ENCODE measurements at regions not wholly inside any gene's neighbourhood (a gene's known extent, or its start where the extent isn't known, plus 50 kb on each side); places are given as distances from the start of the nearest gene placed in this dataset.

- TF ChIP-seq, protein P1, sequence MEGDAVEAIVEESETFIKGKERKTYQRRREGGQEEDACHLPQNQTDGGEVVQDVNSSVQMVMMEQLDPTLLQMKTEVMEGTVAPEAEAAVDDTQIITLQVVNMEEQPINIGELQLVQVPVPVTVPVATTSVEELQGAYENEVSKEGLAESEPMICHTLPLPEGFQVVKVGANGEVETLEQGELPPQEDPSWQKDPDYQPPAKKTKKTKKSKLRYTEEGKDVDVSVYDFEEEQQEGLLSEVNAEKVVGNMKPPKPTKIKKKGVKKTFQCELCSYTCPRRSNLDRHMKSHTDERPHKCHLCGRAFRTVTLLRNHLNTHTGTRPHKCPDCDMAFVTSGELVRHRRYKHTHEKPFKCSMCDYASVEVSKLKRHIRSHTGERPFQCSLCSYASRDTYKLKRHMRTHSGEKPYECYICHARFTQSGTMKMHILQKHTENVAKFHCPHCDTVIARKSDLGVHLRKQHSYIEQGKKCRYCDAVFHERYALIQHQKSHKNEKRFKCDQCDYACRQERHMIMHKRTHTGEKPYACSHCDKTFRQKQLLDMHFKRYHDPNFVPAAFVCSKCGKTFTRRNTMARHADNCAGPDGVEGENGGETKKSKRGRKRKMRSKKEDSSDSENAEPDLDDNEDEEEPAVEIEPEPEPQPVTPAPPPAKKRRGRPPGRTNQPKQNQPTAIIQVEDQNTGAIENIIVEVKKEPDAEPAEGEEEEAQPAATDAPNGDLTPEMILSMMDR (IDR thresholded peaks at IDR 0.05; ENCODE audit: low read depth, low read length) = no peak
- peak; percentile 54 to 80 for DNase-seq (ENCODE audit: low read depth in 2 of 2)
- H3K4me3 ChIP-seq (replicated peaks in 1 of 2; ENCODE audit: low read depth in 2 of 2, low read length in 2 of 2) = no peak overlapping the region
These were observed 61.8 kb upstream of the MAMDC2 start for GRCh38 chr9:69981686-69982445.

DNA sequence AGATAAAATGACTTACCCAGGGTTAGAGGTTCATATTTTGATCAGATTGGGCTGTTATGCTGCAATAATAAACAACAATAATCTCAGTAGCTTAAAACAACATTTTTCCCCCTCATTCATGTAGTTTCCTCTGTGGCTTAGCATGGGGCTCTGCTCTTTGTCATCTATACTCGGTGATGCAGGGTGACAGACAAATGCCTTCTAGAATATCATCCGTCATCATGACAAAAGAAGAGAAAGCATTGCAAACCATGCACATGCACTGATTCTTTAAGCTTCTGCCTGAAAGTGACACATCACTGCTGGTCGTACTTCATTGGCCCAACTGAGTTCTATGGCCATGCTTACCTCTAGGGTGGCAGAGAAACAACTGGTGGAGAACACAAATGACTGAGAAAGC, 58.8 kb upstream of the MAMDC2 start:
- DNase-seq (ENCODE audit: low read depth in 2 of 2) = no peak
- no peak overlapping the region for H3K4me3 ChIP-seq (replicated peaks in 1 of 2; ENCODE audit: low read depth in 2 of 2, low read length in 2 of 2)
- TF ChIP-seq, protein P1 (IDR thresholded peaks at IDR 0.05; ENCODE audit: low read depth, low read length) = no peak

DNA sequence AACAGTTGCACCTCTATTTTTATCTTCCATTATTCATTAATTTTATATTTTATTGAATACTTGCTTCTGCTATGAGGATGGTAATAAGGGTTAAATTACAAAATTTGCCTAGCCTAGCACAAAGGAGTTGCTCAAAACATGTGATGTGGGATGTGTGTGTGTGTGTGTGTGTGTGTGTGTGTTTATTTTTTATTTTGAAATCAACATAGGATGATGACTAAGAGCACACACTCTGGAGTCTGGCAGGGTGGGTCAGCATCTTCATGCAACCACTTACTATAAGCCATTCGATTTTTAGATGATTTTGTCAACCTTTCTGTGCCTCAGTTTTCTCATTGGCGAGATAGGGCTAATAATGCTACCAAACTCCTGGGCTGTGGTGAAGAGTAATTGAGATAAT, 57.7 kb upstream of the MAMDC2 start:
- DNase-seq (ENCODE audit: low read depth in 2 of 2) = peak in 1 of 2 donors; percentile 65
- TF ChIP-seq, protein P1 (IDR thresholded peaks at IDR 0.05; ENCODE audit: low read depth, low read length) = no peak
- no peak overlapping the region for H3K4me3 ChIP-seq (replicated peaks in 1 of 2; ENCODE audit: low read depth in 2 of 2, low read length in 2 of 2)

- no peak overlapping the region for H3K4me3 ChIP-seq (replicated peaks in 1 of 2; ENCODE audit: low read depth in 2 of 2, low read length in 2 of 2)
- no peak for DNase-seq (ENCODE audit: low read depth in 2 of 2)
- TF ChIP-seq, protein P1 (IDR thresholded peaks at IDR 0.05; ENCODE audit: low read depth, low read length) = no peak
These were observed 56.7 kb upstream of the MAMDC2 start for GRCh38 chr9:69986970-69987369.

DNA sequence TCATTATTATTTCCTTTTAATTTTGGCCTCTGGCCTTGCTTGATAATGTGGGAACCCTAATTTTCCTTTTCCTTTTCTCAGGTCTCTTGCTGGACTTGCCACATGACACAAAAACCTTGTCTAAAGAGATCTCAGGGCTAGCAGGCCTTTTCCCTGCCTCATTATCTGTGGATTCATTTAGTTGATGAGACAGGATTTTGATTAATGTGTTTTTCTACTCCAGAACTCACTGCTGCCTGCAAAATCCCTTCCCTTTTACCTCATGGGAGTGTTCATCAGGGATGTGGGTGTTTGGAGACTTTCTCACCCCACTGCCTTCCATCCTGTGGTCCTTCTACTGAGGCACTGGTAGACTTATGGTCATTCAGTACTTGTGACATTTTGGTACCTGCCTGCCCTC, 56.2 kb upstream of the MAMDC2 start:
- no peak for DNase-seq (ENCODE audit: low read depth in 2 of 2)
- H3K4me3 ChIP-seq (replicated peaks in 1 of 2; ENCODE audit: low read depth in 2 of 2, low read length in 2 of 2) = no peak overlapping the region
- TF ChIP-seq, protein P1 (IDR thresholded peaks at IDR 0.05; ENCODE audit: low read depth, low read length) = no peak

DNA sequence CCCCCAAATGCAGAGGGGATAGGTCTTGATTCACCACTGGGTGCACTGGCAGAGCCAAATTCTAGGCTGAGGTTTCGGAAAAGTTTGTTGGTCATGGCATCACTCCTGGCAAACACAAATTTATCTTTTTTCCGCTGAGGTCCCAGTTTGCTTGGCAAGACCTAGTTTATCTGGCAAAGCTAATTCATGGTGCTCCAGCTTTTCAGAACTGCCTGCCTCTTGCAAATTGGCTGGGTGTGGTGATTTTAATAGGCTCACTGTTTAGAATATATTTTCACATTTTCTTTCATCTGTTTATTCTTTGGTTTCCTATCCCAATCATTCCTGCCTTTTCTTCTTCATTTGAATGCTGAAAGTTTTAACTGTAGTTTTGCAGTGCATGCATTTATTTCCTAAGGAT, 50.5 kb upstream of the MAMDC2 start:
- TF ChIP-seq, protein P1 (IDR thresholded peaks at IDR 0.05; ENCODE audit: low read depth, low read length) = no peak
- no peak overlapping the region for H3K4me3 ChIP-seq (replicated peaks in 1 of 2; ENCODE audit: low read depth in 2 of 2, low read length in 2 of 2)
- DNase-seq (ENCODE audit: low read depth in 2 of 2) = no peak
